ENCODE measurements at regions not wholly inside any gene's neighbourhood (a gene's known extent, or its start where the extent isn't known, plus 50 kb on each side); places are given as distances from the start of the nearest gene placed in this dataset.

GRCh38 chr4:110248831-110249253 lies 50.4 kb upstream of the ELOVL6 start:
- no peak overlapping the region for H3K14ac ChIP-seq (ENCODE audit: insufficient read depth, low read length)
- no peak overlapping the region for H2BK12ac ChIP-seq (ENCODE audit: insufficient read length, low read depth, low read length)
- Mint-ChIP-seq H3K4me3 (no peak overlapping the region), H3K36me3 (ENCODE audit: insufficient read depth in 1 of 3, low read depth in 3 of 3) (no peaks in the 10 kb centered on the region), H3K27ac (no peak overlapping the region), H3K9me3 (no peaks in the 10 kb centered on the region), H3K27me3 (ENCODE audit: low read depth) (no peaks in the 10 kb centered on the region), H3K4me1 (peaks cover 4 to 10% of the 10 kb centered on the region in 2 experiments; a peak in 3 of 4 replicates)
- no peaks in the 10 kb centered on the region for H4K20me1 ChIP-seq (ENCODE audit: control insufficient read depth, insufficient read depth, insufficient read length)
- no peak overlapping the region for H2BK15ac ChIP-seq (ENCODE audit: low read depth, low read length)
- H3K23ac ChIP-seq (ENCODE audit: insufficient read length, low read depth, low read length), result no peak overlapping the region
- no peak overlapping the region for H3K18ac ChIP-seq (ENCODE audit: insufficient read length, low read depth, low read length)
- H2BK120ac ChIP-seq (ENCODE audit: low read depth, low read length, poor library complexity, severe bottlenecking), result no peak overlapping the region
- no peaks in the 10 kb centered on the region for H3K79me2 ChIP-seq (ENCODE audit: insufficient read depth, low read length)
- H3K9me3 ChIP-seq (ENCODE audit: control insufficient read depth, low read depth, low read length), result no peaks in the 10 kb centered on the region
- no peaks in the 10 kb centered on the region for H3K4me1 ChIP-seq (ENCODE audit: insufficient read depth, low read length)
- H3K9ac ChIP-seq (ENCODE audit: extremely low read depth, insufficient read length, low read length), result no peak overlapping the region
- H4K91ac ChIP-seq (ENCODE audit: insufficient read length, low read depth, low read length), result no peak overlapping the region
- no peak overlapping the region for H3K4me2 ChIP-seq (ENCODE audit: insufficient read depth, insufficient read length, low read length)
- no peak overlapping the region for H3K4ac ChIP-seq (ENCODE audit: low read depth, low read length)
- no peak overlapping the region for H2BK5ac ChIP-seq (ENCODE audit: insufficient read length, low read length)
- no peaks in the 10 kb centered on the region for H3K27me3 ChIP-seq (ENCODE audit: insufficient read depth, low read length)
- H3K79me1 ChIP-seq (ENCODE audit: insufficient read depth, low read depth, low read length, poor library complexity, severe bottlenecking), result no peaks in the 10 kb centered on the region
- no peak overlapping the region for H3K27ac ChIP-seq (ENCODE audit: insufficient read length, low read depth, low read length)
- no peak overlapping the region for H2AFZ ChIP-seq (ENCODE audit: low read length)
- no peak overlapping the region for H4K5ac ChIP-seq (ENCODE audit: insufficient read length, low read depth, low read length)
- no peak overlapping the region for H3T11ph ChIP-seq (ENCODE audit: low read length)
- H2BK20ac ChIP-seq (ENCODE audit: low read depth, low read length, poor library complexity, severe bottlenecking), result no peak overlapping the region
- no peak overlapping the region for H2AK5ac ChIP-seq (ENCODE audit: insufficient read length, low read length)
- no peak overlapping the region for H4K8ac ChIP-seq (replicated peaks; ENCODE audit: insufficient read length, low read depth, low read length)
- no peak for TF ChIP-seq CTCF (conservative IDR thresholded peaks at IDR 0.05)
- no CpG with 5 or more reads among the region's 5 CpGs for WGBS (ENCODE audit: extremely low coverage, insufficient read length, low lambda C conversion rate)
- H3K56ac ChIP-seq (ENCODE audit: insufficient read length, low read depth, low read length), result no peak overlapping the region
- no peak for DNase-seq
- no peaks in the 10 kb centered on the region for H3K23me2 ChIP-seq (ENCODE audit: insufficient read length, low read depth, low read length, poor library complexity, severe bottlenecking)

Data from H9 (cell line).